CD1c-positive myeloid dendritic cell (primary cell): ENCODE measurements at regions not wholly inside any gene's neighbourhood (a gene's known extent, or its start where the extent isn't known, plus 50 kb on each side); places are given as distances from the start of the nearest gene placed in this dataset.

Source experiments
- DNase-seq: peaks from one replicate; pipeline ENCODE4 v3.0.0-alpha.2; 2016; ENCODE audit errors: extremely low spot score

DNA sequence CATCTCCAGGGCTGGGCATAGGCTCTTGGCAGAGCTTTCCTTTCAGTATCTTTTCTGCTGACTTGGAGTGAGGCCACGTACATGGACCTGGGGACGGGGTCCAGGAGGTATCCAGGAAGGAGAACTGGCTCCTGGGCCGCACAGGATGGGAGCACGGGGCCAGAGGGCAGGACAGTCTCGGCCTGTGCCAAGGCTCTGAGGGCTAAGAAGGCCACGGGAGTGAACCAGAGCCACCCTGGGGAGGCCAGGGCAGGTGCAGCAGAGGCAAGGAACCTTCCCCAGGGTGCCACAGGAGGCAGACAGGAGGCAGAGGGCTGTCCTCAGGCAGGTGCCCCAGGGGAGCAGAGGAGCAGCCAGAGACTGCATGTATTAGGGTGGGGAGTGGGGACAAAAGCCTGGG lies 50.3 kb downstream of the PLXNA1 start:
- DNase-seq = no peak

DNA sequence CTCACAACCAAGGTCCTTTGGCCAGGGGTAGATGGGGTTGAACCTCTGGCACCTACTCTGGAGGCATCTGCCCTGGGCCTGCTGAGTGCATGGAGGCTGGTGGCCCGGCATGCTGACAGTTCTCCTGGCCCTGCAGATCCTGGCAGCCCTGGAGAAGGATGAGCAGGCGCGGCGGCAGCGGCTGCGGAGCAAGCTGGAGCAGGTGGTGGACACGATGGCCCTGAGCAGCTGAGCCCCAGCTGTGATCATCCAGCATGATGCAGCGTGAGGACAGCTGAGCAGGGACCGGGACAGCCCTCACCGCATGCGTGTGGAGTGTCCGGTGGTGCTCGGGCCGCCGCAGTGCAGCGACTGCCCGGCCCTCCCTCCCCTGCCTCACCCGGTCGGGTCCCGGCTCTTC lies 50.9 kb downstream of the PLXNA1 start:
- DNase-seq = no peak

DNA sequence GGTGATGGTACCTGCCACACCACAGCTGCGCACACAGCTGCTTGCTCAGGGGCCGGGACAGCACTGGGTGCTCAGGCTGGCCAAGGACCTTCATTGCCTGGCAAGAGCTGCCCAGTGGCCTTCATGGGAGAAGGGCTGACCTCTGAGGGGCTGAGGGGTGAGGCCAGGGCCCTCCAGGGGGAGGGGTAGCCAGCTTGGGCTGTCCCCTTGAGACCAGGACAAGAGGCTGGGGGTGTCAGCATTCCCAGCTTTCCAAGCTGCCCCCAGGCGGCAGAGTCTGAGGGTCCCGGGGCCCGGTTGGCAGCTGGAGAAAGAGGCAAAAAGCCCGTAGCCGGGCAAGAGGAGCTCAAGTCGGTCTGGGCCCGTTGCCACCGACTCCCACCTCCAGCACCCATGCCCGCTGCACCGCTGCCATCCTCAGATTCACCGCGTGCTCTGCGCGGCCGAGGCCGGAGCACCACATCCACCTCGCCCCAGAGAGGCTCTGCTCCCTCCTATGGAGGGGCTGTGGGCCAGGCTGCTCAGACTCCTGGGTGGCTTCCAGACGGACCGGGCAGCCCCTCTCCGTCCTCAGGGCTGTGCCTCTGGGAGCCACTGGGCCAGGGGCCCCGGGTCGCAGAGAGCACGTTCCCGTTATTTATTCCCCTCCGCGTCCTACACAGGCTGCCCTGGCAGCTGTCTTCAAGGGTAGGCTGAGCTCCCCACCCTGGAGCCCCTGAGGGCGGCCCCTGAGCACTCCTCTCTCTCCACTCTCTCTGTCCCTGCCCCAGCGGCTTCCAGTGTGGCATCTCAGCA lies 51.5 kb downstream of the PLXNA1 start:
- DNase-seq = no peak

DNA sequence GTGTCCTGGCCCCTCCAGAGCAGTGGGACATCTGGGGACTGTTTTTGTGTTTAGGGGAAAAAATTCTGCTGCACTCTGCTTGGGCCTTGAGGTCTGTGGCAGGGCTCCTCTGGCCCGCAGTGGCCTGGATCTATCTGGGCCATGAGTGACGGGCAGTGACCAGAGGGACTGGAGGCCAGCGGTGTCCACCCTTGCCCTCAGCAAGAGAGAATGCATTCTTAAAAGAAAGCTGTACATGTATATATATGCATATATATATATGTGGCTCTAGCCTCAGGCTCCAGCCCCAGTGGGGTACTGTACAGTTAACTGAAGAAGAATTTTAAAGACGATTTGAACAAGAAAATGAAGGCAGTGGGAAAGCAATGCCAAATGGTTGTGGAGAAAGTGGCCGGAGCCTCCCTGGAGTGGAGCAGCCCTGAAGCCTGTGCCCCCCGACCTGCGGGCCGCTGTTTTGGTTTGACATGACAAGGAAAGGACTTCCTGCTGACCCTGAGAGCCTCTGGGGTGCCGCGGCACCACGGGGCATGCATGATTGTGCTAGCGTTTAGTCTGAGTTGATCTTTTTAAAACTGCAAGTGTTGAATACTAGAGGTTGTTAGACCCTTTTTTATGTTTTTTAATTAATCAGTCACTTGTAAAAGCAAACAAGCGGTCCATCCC lies 52.2 kb downstream of the PLXNA1 start:
- no peak for DNase-seq

DNA sequence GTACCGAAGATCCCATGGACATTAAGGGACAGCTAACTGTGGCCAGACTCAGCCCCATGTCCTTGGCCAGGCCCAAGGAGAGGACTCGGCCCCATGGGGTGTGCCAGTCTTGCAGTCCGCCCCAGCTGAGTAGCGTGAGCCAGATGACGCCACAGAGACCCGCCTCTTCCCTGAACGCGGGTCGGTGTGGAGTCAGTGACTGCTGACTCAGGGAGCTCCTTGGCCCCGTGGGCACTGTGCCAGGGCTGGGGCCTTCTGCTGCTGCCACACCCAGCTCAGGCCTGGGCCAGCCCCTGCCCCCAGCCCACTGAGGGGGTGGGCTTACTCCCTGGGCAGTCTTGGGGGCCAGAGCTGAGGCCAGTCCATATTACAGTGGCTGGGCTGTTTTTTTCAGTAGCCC lies 52.8 kb downstream of the PLXNA1 start:
- DNase-seq = peak; percentile 75

DNA sequence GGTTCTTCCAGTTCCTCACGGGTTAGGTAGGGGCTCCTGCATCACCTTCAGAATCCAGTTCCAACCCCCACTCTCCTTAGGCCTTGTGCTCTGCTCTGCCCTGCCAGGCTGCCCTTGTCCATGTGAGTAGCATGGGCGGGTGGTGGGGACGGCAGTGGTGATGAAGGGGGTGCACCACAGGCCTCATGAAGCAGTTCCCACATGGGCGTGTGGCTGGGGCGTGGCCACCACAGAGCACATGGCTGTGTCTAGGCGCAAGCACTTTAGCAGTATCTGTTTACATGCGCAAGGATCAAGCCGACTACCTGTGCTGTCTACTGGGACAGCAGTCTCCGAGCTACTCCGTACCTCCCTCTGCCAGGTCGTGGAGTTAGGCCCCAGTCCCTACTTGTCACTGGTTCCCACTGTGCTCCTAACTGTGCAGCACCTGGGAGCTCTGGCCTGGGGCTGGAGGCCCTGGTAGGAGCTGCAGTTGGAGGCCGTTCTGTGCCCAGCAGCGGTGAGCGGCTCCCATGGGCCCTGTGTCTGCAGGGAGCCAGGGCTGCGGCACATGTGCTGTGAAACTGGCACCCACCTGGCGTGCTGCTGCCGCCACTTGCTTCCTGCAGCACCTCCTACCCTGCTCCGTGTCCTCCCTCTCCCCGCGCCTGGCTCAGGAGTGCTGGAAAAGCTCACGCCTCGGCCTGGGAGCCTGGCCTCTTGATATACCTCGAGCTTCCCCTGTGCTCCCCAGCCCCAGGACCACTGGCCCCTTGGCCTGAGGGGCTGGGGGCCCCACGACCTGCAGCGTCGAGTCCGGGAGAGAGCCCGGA lies 53.5 kb downstream of the PLXNA1 start:
- no peak for DNase-seq

DNA sequence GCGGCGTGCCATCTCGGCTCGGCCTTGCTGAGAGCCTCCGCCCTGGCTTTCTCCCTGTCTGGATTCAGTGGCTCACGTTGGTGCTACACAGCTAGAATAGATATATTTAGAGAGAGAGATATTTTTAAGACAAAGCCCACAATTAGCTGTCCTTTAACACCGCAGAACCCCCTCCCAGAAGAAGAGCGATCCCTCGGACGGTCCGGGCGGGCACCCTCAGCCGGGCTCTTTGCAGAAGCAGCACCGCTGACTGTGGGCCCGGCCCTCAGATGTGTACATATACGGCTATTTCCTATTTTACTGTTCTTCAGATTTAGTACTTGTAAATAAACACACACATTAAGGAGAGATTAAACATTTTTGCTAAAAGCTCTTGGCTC lies 54.1 kb downstream of the PLXNA1 start:
- DNase-seq = no peak

DNA sequence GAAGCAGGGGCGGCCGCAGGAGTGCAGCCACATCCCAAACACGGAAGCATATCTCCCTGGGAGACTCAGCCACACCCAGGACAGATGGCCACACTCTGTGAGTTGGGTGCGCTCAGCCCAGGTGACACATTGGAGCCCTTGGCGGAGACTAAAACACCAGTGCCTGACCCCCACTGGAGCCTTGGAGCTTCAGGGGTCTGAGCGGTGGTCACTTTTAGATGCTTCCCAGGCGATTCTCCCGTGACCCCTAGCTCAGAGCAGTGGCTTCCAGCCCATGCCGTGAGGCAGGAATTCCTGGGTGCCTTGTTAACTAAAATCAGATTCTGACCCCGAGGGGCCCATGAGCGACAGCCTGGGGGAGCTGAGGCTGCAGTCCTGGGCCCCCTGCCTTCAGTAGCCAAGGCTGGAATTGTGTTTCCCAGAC lies 54.5 kb downstream of the PLXNA1 start:
- DNase-seq = no peak

DNA sequence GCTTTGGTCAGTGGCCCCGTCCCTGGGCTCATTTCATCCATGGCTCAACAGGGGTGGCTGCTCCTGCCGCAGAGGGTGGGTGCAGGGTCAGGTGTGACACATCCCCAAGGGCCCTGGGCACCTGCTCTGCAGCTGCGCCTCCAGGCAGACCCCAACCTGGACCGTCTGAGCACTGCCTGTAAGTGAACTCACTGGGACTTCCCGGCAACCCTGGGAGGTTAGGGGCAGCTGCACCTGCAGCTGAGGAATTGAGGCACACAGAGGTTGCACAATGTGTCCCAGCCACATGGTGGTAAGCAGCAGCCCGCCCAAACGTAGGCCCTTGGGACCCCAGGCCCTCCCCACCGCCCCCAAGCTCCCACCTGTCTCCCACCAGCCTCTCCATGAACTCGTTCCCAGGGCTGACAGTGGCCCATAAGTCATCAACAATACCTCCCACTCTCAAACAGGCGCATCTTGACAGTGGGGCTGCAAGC lies 55.1 kb downstream of the PLXNA1 start:
- DNase-seq = no peak

DNA sequence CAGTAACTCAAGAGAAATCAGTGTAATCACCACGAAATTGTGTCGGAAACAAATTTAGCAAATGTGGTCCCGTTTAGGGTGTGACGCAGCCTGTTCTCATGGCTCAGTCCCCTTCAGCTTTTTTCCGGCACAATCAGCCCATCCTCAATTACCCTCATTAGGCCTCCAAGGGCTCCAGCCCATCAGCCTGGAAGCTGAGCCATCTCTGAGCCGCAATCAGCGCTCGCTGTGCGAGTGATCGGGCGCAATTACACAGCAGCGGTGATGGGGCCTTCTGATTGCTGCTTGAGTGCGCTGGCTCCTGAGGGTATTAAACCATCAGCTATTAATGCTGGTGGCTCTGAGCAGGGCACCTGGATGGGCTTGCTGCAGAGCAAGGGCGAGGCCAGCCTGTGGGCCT lies 55.6 kb downstream of the PLXNA1 start:
- no peak for DNase-seq

DNA sequence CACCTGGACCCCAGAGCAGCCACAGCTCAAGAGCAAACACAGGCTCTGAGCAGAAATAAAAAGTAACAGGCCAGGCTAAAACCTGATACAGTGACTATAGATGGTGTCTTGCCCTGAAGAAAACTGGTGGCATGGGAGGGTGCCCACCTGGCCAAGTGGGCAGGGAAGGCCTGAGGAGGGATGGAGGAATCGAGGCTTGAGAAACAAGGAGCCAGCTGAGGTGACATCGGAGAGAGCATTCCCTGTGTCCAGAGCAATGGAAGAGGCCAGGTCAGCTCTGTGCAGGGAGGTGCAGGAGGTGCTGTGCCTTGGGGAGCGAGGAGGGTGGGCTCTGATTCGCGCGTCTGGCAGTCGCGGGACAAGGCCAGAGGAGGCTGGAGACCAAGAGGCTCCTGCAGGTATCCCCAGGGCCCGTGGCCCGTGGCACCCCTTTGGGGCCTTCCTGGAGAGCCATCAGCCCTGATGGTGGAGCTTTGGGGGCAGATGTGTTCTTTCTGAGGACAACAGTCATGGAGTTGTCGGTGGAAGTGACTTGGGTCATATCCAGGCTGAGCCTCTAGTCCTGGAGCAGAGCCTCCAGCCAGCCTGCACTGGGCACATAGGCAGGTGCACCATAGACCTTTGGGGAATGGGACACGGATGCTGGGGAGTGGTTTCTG lies 56.1 kb downstream of the PLXNA1 start:
- no peak for DNase-seq

DNA sequence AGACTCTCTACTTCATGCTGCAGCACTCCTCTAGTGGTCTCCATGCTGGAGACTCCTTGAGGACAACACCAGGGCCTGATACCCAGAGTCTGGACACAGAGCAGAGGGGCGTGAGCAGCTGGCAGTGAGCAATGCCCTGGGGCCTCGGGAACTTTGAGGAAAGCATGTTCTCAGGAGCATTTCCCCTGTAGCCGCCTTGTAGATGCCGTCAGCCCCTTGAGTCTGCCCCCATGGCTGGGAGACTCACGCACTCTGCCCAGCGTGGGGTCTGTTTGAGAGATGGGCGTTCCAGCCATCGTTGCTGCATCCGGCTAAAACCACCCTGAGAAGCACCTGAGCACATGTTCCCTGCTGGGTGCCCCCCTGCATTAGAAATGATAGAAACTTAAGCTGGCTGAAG lies 56.8 kb downstream of the PLXNA1 start:
- no peak for DNase-seq

DNA sequence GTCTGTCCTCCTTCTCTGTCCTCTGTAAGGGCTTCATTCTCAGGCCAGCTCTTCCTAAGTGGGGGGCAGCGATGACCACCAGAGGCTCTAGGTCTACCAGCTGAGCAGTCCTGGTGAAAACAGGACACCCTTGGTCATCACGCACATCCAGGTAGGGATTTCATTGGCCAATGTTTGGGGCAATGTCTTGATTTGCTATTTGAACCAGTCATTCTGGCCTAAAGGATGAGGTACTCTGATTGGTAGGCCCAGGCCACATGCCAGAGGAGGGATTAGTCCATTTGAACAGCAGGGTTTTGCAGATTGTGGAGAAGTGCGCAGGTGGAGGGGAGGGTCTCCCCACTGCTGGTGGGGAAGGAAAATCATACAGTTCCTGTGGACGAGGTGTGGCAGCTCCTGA lies 57.3 kb downstream of the PLXNA1 start:
- DNase-seq = no peak

DNA sequence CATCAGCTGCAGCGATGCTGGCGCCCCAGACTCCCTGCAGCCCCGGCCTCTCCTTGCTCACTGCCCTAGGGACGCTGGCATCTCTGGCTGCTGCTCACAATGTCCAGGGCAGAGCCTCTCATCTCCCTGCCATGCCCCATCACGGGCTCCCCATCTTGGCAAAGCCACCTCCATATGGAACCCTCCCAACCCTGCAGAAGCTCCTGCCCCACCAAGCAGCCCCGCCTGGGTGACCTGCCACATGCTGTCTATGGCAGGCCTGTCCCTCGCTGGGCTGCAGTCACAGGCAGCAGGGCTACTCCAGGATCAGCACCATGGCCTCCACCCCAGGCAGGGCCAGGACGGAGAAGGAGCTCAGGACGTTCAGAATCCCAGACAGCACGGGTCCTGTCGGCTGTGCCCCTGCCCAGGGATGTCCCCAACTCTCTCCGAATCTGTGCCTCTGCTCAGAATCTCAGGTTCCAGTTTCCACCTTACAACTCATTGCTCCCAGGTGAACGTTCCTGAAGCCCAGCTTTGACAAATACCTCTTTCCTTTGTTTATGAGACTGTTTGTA lies 58.4 kb downstream of the PLXNA1 start:
- DNase-seq = no peak

DNA sequence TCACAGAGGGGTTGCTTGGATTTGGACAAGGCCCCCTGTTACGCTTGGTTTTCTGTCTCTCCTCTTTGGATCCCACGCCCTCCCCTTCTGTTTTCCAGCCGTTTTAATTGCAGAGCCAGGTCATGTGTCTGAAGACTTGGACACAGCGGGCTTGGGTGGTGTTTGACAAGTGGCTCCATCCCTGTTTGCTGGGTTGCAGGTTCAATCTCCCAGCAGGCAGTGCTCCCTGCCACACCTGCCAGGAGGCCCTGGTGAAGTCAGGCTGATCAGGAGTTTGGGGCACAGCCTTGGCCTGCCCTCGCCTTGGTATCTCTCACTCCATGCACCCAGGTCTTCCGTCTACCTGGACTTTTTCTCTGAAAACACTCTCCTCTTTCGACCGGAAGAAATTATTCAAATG lies 59.0 kb downstream of the PLXNA1 start:
- no peak for DNase-seq

DNA sequence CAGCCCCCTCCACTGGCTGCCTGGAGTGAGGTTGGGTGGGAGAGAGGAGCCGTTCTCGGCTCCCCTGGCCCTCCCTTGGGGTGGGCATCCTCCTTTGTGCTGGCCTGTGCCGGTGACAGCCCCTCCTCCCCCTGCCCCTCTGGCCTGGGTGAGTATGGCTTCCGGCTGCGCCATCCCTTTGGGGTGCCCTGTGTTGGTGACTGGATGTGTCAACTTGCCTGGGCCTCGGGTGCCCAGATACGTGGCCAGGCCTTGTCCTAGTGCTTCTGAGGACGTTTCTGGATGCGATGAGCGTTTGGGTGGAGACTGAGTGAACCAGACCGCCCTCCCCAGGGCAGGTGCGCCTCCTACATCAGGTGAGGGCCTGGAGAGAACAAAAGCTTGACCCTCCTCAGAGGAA lies 59.7 kb downstream of the PLXNA1 start:
- no peak for DNase-seq

DNA sequence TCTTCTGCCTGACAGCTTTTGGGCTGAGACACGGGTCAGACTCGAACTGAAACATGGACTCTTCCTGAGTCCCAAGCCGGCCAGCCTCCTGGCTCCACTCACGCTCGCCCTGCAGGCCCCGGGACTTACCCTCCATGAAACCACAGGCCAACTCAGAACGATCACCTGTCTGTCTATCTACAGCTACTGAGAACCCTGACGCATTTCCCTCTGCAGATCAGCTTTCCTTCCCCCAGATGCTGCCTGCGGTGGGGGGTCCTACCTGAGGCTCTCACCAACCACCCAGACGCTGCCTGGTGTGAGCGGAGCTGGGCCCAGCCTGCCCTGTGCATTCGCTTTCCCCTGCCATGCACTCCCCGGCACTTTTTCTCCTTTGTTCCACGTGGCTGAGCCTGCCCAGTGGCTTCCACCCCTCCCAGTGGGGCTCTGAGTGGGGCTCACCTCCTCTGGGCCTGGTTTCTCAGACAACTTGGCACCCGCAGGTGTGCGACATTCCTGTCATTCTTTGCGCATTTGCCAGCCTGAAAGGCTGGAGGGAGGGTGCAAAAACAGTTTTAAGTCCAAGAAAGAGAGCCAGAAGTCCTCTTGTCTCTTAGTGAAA lies 60.2 kb downstream of the PLXNA1 start:
- DNase-seq = no peak

DNA sequence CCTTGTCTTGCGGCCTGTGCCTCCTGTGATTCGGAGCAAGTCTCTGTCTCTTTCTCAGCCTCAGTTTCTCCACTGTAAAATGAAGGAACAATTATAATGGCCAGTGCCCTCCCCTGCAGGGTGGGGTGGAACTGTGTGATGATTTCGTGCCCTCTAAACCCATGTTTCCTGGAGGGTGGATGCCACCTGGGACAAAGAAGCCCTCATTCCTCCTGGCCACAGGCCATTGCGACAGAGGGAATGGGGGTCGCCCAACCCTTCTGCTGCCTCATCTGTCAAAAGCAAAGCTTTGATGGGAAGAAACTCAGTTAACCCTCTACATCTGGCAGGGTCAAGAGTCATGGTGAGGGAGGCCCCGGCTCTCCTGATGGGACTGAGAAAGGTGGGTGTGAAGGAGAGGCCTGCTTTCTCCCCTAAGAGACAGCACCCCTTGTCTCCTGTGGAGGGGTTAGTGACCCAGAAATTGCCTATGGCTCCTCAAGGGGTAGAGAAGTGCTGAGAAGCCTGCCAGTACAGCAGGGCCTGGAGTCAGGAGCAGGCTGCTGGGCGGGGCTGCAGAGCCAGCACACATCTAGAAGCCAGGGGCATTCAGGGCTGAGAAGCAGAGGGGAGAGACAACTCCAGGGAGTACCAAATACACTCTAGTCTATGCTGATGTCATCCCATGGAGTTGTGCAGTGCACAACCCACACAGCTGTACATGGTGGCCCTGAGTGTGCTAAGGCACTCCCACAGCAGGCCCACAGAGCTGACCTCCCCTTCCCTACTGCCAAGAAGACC lies 61.0 kb downstream of the PLXNA1 start:
- DNase-seq = no peak

DNA sequence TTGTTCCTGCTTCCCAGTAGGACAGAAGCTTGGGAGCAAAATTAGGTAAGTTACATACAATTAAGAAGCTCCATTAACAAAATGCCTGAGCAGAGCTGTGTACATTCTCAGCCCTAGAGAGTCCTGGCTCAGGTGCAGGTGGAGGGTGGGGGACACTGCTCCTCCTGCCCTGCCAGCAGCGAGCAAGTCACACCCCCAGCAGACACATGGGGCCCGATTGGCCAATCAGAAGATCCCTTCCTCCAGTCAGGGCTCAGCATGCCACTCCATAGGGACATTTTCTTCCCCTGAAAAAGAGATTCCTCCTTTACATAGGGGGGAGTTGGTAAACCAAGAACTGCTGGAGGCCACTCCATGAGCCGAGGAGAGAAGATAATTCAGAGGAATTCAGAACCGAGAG lies 62.1 kb downstream of the PLXNA1 start:
- DNase-seq = no peak

DNA sequence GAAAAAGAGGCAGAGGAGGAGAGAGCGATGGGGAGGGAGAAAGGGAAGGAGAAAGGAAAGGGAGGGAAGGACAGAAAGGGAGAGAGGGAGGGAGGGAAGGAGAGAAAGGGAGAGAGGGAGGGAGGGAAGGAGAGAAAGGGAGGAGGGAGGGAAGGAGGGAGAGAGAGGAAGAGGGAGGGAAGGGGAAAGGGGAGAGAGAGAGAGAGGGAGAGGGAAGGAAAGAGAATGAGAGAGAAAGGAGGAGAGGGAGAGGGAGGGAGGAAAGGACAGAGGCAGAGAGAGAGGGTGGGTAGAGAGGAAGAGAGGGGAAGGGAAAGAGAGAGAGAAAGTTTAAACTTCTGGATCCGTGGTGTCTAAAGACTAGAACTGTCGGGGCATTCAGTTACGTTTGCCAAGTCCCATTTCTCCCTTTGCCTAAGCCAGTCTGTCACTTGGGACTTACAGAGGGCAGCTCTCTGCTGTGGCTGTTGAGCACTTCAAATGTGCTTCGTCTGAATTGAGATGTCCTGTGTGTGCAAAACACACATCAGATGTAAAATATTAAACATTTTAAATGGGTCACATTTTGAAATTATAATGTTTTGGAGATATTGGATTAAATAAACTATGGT lies 62.6 kb downstream of the PLXNA1 start:
- no peak for DNase-seq
